ENCODE measurements at regions not wholly inside any gene's neighbourhood (a gene's known extent, or its start where the extent isn't known, plus 50 kb on each side); places are given as distances from the start of the nearest gene placed in this dataset.

- TF ChIP-seq CTCF (IDR thresholded peaks at IDR 0.05) (no peak), EZH2phosphoT487 (IDR thresholded peaks at IDR 0.05) (no peak)
Observed at GRCh38 chr5:130845049-130845765, 319.8 kb downstream of the HINT1 start.

Measured in neural progenitor cell (in vitro differentiated cells).